HCT116 (cell line): ENCODE measurements at regions not wholly inside any gene's neighbourhood (a gene's known extent, or its start where the extent isn't known, plus 50 kb on each side); places are given as distances from the start of the nearest gene placed in this dataset.

Experiments used
- ATAC-seq: fragments of 200-7000 bp; cut with Tn5 transposase; 2 replicates; pipeline ENCODE4 v1.9.1; 2020; ENCODE audit warnings: mild to moderate bottlenecking, moderate library complexity
- BruUV-seq: library from RNA; stranded (reverse); fragments of 400-500 nt; replicated peaks from 2 replicates; lab custom pipeline; 2021; lab: Mats Ljungman, UMichigan
- CTCF ChIA-PET: fragments of 300-600 bp; sonication (Branson Sonifier 250); formaldehyde crosslinking; loops from one replicate; lab custom pipeline; 2021; ENCODE audit warnings: antibody characterized with exemption; lab: Charles Lee
- POLR2A ChIA-PET: fragments of 300-600, 350-600 bp; sonication (Branson Sonifier 250); formaldehyde crosslinking; loops from one replicate; lab custom pipeline; 2021; ENCODE audit warnings: antibody characterized with exemption; lab: Charles Lee
- RAD21 ChIA-PET, 2 experiments: fragments of 300-600 bp; sonication (Branson Sonifier 250); formaldehyde crosslinking; loops; one replicate each; lab custom pipeline; 2023; ENCODE audit warnings: low total read pairs in 2 of 2; ENCODE audit not compliant: uncharacterized antibody in 2 of 2, unreplicated experiment in 2 of 2, low non-redundant PET in 1 of 2; lab: Charles Lee
- DNase-seq: peaks from one replicate; pipeline ENCODE4 v3.0.0-alpha.2; 2010; ENCODE audit warnings: low read depth, low spot score
- H2AFZ ChIP-seq: fragments of 200-600 bp; shearing (Covaris generic), sonication (generic); 2 replicates; pipeline ENCODE4 v1.6.1; 2017; ENCODE audit warnings: low read depth, mixed run types, mixed read lengths, antibody characterized with exemption, low read length; ENCODE audit not compliant: poor library complexity, severe bottlenecking
- H3K27ac ChIP-seq: 2 replicates; pipeline ENCODE4 v1.5.1; 2012; ENCODE audit warnings: low read depth, low read length
- H3K27me3 ChIP-seq: fragments of 200-600 bp; sonication (generic); 2 replicates; pipeline ENCODE4 v1.6.1; 2016; ENCODE audit warnings: mixed run types, low read length, mixed read lengths; ENCODE audit not compliant: insufficient read depth
- H3K36me3 ChIP-seq, 2 experiments: fragments of 200-500 bp in 1 of 2; fragments of 200-600 bp in 1 of 2; sonication (Bioruptor generic) in 1 of 2; sonication (generic) in 1 of 2; 2 replicates each; pipeline versions ENCODE4 v1.5.1 to v1.6.1; 2014 to 2016; ENCODE audit warnings: low read length in 2 of 2, inconsistent platforms in 1 of 2, mixed read lengths in 1 of 2, mixed run types in 1 of 2; ENCODE audit not compliant: insufficient read depth in 2 of 2, control insufficient read depth in 1 of 2
- H3K4me1 ChIP-seq, 2 experiments: fragments of 200-600 bp in 1 of 2; sonication (generic) in 1 of 2; 2 replicates each; pipeline versions ENCODE4 v1.5.1 to v1.6.1; 2012 to 2017; ENCODE audit warnings: low read length in 2 of 2, inconsistent platforms in 1 of 2, mild to moderate bottlenecking in 1 of 2, mixed read lengths in 1 of 2, mixed run types in 1 of 2, moderate library complexity in 1 of 2; ENCODE audit not compliant: insufficient read depth in 2 of 2, control insufficient read depth in 1 of 2
- H3K4me2 ChIP-seq: fragments of 200-600 bp; sonication (generic); 2 replicates; pipeline ENCODE4 v1.6.1; 2017; ENCODE audit warnings: mixed run types, low read length, mixed read lengths
- H3K4me3 ChIP-seq, 2 experiments: fragments of 200-600 bp in 1 of 2; sonication (generic) in 1 of 2; replicated peaks in 1 of 2; 2 replicates each; pipeline ENCODE4 v1.5.1; 2011 to 2016; ENCODE audit warnings: low read length in 2 of 2, control low read depth in 1 of 2, low read depth in 1 of 2, mild to moderate bottlenecking in 1 of 2, mixed read lengths in 1 of 2, mixed run types in 1 of 2
- H3K79me2 ChIP-seq: fragments of 200-600 bp; sonication (generic); 2 replicates; pipeline ENCODE4 v1.6.1; 2017; ENCODE audit warnings: mild to moderate bottlenecking, mixed run types, low read length, moderate library complexity, mixed read lengths; ENCODE audit not compliant: insufficient read depth
- H3K9ac ChIP-seq: fragments of 200-600 bp; sonication (generic); 2 replicates; pipeline ENCODE4 v1.6.1; 2016; ENCODE audit warnings: low read length, mixed read lengths
- H3K9me2 ChIP-seq: fragments of 200-600 bp; sonication (generic), shearing (Covaris generic); 2 replicates; pipeline ENCODE4 v1.6.1; 2017; ENCODE audit warnings: mixed run types, mild to moderate bottlenecking, moderate library complexity; ENCODE audit not compliant: insufficient read depth
- H3K9me3 ChIP-seq, 2 experiments: fragments of 200-500 bp in 1 of 2; fragments of 200-600 bp in 1 of 2; sonication (Bioruptor generic) in 1 of 2; sonication (generic) in 1 of 2; 2 replicates each; pipeline ENCODE4 v1.6.1; 2014 to 2017; ENCODE audit warnings: low read length in 2 of 2, mixed read lengths in 2 of 2, inconsistent platforms in 1 of 2, low read depth in 1 of 2, mild to moderate bottlenecking in 1 of 2, mixed run types in 1 of 2, moderate library complexity in 1 of 2; ENCODE audit not compliant: control insufficient read depth in 1 of 2, insufficient read depth in 1 of 2
- H4K20me1 ChIP-seq: fragments of 200-600 bp; sonication (generic), shearing (Covaris generic); 2 replicates; pipeline ENCODE4 v1.6.1; 2017; ENCODE audit warnings: mixed run types, mild to moderate bottlenecking, moderate library complexity; ENCODE audit not compliant: insufficient read depth
- ELF1 ChIP-seq: IDR thresholded peaks from 2 replicates; pipeline ENCODE4 v1.6.1; 2012; ENCODE audit warnings: low read depth, borderline replicate concordance
- EZH2 ChIP-seq: fragments of 200-600 bp; sonication (generic); IDR thresholded peaks from 2 replicates; pipeline ENCODE4 v1.6.1; 2017; ENCODE audit warnings: antibody characterized with exemption, mixed run types
- JUND ChIP-seq: IDR thresholded peaks from 2 replicates; pipeline ENCODE4 v1.6.1; 2012
- SIN3A ChIP-seq: IDR thresholded peaks from 2 replicates; pipeline ENCODE4 v1.6.1; 2012; ENCODE audit warnings: low read depth
- SRF ChIP-seq: IDR thresholded peaks from 2 replicates; pipeline ENCODE4 v1.6.1; 2012; ENCODE audit warnings: low read depth
- TCF7L2 ChIP-seq: IDR thresholded peaks from 2 replicates; pipeline ENCODE4 v1.7.0; 2011; ENCODE audit warnings: borderline replicate concordance, inconsistent platforms; ENCODE audit not compliant: insufficient read depth, insufficient read length; ENCODE audit errors: extremely low read depth
- YY1 ChIP-seq: IDR thresholded peaks from 2 replicates; pipeline ENCODE4 v1.6.1; 2011; ENCODE audit warnings: low read length, low read depth, moderate library complexity, mild to moderate bottlenecking; ENCODE audit not compliant: insufficient replicate concordance; ENCODE audit errors: extremely low read depth
- intact Hi-C: fragments of 100-400 bp; cut with micrococcal nuclease; formaldehyde crosslinking; loops from 2 replicates; pipeline ENCODE4 v1.10.0; 2022
- TF ChIP-seq, protein P1 (sequence below): IDR thresholded peaks from 2 replicates; pipeline ENCODE4 v1.6.1; 2012
- TF ChIP-seq, protein P2 (sequence below): IDR thresholded peaks from 2 replicates; pipeline ENCODE4 v1.6.1; 2012; ENCODE audit warnings: low read depth

DNA sequence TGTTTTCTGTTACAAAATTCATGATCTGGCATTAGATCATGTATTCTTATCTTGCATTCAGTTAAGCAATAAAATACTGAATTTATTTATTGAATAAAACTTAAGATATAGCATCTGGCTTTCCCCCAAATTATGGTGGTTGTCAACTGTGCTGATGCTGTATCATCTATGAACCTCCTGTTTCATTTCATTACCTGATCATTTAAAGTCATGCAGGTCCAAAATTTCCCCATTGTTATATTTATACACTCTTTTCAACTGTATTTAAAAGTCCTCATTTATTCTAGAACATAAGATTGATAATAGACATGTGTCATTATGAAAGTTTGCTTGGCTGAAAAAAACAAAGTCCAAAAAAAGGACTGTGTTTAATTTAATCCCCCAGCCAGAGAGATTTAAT, 627.4 kb upstream of the ADGRB3 start:
- Histone ChIP-seq H4K20me1 (no peaks in the 10 kb centered on the region), H3K27me3 (no peaks in the 10 kb centered on the region), H3K9me2 (no peaks in the 10 kb centered on the region), H3K9ac (no peak overlapping the region), H3K79me2 (no peaks in the 10 kb centered on the region), H3K36me3 (no peaks in the 10 kb centered on the region), H3K4me3 (no peak overlapping the region), H2AFZ (no peak overlapping the region), H3K4me1 (no peaks in the 10 kb centered on the region), H3K27ac (no peak overlapping the region), H3K4me2 (no peak overlapping the region), H3K9me3 (peaks cover 3 to 25% of the 10 kb centered on the region in 2 experiments; a peak in 2 of 4 replicates)
- ATAC-seq (no peak), DNase-seq (no peak)
- intact Hi-C loops, result no loop called here
- TF ChIP-seq SRF (no peak), ELF1 (no peak), SIN3A (no peak), JUND (no peak), YY1 (no peak), EZH2 (no peak), TCF7L2 (no peak)
- TF ChIP-seq, protein P1, sequence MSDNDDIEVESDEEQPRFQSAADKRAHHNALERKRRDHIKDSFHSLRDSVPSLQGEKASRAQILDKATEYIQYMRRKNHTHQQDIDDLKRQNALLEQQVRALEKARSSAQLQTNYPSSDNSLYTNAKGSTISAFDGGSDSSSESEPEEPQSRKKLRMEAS, result no peak
- TF ChIP-seq, protein P2, sequence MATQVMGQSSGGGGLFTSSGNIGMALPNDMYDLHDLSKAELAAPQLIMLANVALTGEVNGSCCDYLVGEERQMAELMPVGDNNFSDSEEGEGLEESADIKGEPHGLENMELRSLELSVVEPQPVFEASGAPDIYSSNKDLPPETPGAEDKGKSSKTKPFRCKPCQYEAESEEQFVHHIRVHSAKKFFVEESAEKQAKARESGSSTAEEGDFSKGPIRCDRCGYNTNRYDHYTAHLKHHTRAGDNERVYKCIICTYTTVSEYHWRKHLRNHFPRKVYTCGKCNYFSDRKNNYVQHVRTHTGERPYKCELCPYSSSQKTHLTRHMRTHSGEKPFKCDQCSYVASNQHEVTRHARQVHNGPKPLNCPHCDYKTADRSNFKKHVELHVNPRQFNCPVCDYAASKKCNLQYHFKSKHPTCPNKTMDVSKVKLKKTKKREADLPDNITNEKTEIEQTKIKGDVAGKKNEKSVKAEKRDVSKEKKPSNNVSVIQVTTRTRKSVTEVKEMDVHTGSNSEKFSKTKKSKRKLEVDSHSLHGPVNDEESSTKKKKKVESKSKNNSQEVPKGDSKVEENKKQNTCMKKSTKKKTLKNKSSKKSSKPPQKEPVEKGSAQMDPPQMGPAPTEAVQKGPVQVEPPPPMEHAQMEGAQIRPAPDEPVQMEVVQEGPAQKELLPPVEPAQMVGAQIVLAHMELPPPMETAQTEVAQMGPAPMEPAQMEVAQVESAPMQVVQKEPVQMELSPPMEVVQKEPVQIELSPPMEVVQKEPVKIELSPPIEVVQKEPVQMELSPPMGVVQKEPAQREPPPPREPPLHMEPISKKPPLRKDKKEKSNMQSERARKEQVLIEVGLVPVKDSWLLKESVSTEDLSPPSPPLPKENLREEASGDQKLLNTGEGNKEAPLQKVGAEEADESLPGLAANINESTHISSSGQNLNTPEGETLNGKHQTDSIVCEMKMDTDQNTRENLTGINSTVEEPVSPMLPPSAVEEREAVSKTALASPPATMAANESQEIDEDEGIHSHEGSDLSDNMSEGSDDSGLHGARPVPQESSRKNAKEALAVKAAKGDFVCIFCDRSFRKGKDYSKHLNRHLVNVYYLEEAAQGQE, result no peak
- BruUV-seq, result no TSS peak
- POLR2A ChIA-PET, result no interaction called here
- CTCF ChIA-PET, result no interaction called here
- RAD21 ChIA-PET, result no interaction called here
